Esophagus muscularis mucosa (tissue), 3 donors: ENCODE measurements at regions not wholly inside any gene's neighbourhood (a gene's known extent, or its start where the extent isn't known, plus 50 kb on each side); places are given as distances from the start of the nearest gene placed in this dataset.

Experiments used
- POLR2AphosphoS5 ChIP-seq, 2 donors: sonication (generic); formaldehyde crosslinking; IDR thresholded peaks; one replicate each; pipeline ENCODE4 v1.6.1; 2017; ENCODE audit warnings: antibody characterized with exemption in 2 of 2
- TF ChIP-seq, protein P1 (sequence below), 3 experiments: fragments of 200-600 bp in 2 of 3; fragments of 450-650 bp in 1 of 3; sonication (generic) in 2 of 3; IDR thresholded peaks; one replicate each; pipeline ENCODE4 v1.5.1; 2017 to 2019; ENCODE audit warnings: antibody characterized with exemption in 3 of 3, mild to moderate bottlenecking in 2 of 3, moderate library complexity in 1 of 3

GRCh38 chrX:122241959-122242358 is 942.1 kb upstream of the GRIA3 start:
- TF ChIP-seq, protein P1, sequence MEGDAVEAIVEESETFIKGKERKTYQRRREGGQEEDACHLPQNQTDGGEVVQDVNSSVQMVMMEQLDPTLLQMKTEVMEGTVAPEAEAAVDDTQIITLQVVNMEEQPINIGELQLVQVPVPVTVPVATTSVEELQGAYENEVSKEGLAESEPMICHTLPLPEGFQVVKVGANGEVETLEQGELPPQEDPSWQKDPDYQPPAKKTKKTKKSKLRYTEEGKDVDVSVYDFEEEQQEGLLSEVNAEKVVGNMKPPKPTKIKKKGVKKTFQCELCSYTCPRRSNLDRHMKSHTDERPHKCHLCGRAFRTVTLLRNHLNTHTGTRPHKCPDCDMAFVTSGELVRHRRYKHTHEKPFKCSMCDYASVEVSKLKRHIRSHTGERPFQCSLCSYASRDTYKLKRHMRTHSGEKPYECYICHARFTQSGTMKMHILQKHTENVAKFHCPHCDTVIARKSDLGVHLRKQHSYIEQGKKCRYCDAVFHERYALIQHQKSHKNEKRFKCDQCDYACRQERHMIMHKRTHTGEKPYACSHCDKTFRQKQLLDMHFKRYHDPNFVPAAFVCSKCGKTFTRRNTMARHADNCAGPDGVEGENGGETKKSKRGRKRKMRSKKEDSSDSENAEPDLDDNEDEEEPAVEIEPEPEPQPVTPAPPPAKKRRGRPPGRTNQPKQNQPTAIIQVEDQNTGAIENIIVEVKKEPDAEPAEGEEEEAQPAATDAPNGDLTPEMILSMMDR (IDR thresholded peaks at IDR 0.05) = no peak
- no peak for TF ChIP-seq POLR2AphosphoS5 (IDR thresholded peaks at IDR 0.05)
